HCT116 (cell line): ENCODE measurements at regions not wholly inside any gene's neighbourhood (a gene's known extent, or its start where the extent isn't known, plus 50 kb on each side); places are given as distances from the start of the nearest gene placed in this dataset.

Experiments used
- CBX3 ChIP-seq: IDR thresholded peaks from 2 replicates; pipeline ENCODE4 v1.6.1; 2012; ENCODE audit warnings: low read depth
- CEBPB ChIP-seq: IDR thresholded peaks from 2 replicates; pipeline ENCODE4 v1.6.1; 2012; ENCODE audit warnings: low read depth
- CTCF ChIP-seq, 3 experiments: fragments of 200-600 bp in 1 of 3; sonication (generic) in 1 of 3; IDR thresholded peaks in 2 of 3; conservative IDR thresholded peaks in 1 of 3; 2 replicates each; pipeline ENCODE4 v1.5.1; 2012 to 2017; ENCODE audit warnings: low read depth in 2 of 3, low read length in 2 of 3, antibody characterized with exemption in 1 of 3, borderline replicate concordance in 1 of 3, control low read depth in 1 of 3, mild to moderate bottlenecking in 1 of 3, mixed read lengths in 1 of 3, mixed run types in 1 of 3, moderate library complexity in 1 of 3; ENCODE audit not compliant: insufficient read depth in 1 of 3
- EGR1 ChIP-seq: IDR thresholded peaks from 2 replicates; pipeline ENCODE4 v1.6.1; 2012; ENCODE audit warnings: low read depth
- EZH2 ChIP-seq: fragments of 200-600 bp; sonication (generic); IDR thresholded peaks from 2 replicates; pipeline ENCODE4 v1.6.1; 2017; ENCODE audit warnings: antibody characterized with exemption, mixed run types
- FOSL1 ChIP-seq: IDR thresholded peaks from 2 replicates; pipeline ENCODE4 v1.6.1; 2012; ENCODE audit warnings: low read depth
- JUND ChIP-seq: IDR thresholded peaks from 2 replicates; pipeline ENCODE4 v1.6.1; 2012
- MAX ChIP-seq: IDR thresholded peaks from 2 replicates; pipeline ENCODE4 v1.6.1; 2012
- POLR2A ChIP-seq: IDR thresholded peaks from 2 replicates; pipeline ENCODE4 v1.7.0; 2011; ENCODE audit warnings: borderline replicate concordance; ENCODE audit not compliant: insufficient read depth, insufficient read length; ENCODE audit errors: extremely low read depth
- POLR2AphosphoS5 ChIP-seq: IDR thresholded peaks from 2 replicates; pipeline ENCODE4 v1.6.1; 2011; ENCODE audit warnings: mild to moderate bottlenecking, low read depth, low read length, moderate library complexity
- RAD21 ChIP-seq: IDR thresholded peaks from 2 replicates; pipeline ENCODE4 v1.6.1; 2012; ENCODE audit warnings: low read depth, mild to moderate bottlenecking
- ZNF274 ChIP-seq: fragments of 200-500 bp; sonication (Bioruptor generic); IDR thresholded peaks from 2 replicates; pipeline ENCODE4 v1.6.1; 2014; ENCODE audit warnings: mild to moderate bottlenecking, low read depth, low read length, inconsistent platforms
- TF ChIP-seq, protein P1 (sequence below): IDR thresholded peaks from 2 replicates; pipeline ENCODE4 v1.6.1; 2012
- TF ChIP-seq, protein P2 (sequence below): IDR thresholded peaks from 2 replicates; pipeline ENCODE4 v1.6.1; 2012; ENCODE audit warnings: low read depth

GRCh38 chr4:149988087-149988410 lies 90.2 kb upstream of the DCLK2 start:
- TF ChIP-seq FOSL1 (no peak), MAX (no peak), EZH2 (no peak), POLR2A (no peak), CTCF (IDR thresholded peaks at IDR 0.05 in 2 of 3, conservative IDR thresholded peaks at IDR 0.05 in 1 of 3; ENCODE audit: borderline replicate concordance in 1 of 3, insufficient read depth in 1 of 3, low read depth in 2 of 3, low read length in 2 of 3) (no peak), EGR1 (no peak), POLR2AphosphoS5 (no peak), JUND (no peak), ZNF274 (no peak), CEBPB (no peak), CBX3 (no peak), RAD21 (no peak)
- TF ChIP-seq, protein P1, sequence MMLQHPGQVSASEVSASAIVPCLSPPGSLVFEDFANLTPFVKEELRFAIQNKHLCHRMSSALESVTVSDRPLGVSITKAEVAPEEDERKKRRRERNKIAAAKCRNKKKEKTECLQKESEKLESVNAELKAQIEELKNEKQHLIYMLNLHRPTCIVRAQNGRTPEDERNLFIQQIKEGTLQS: no peak
- TF ChIP-seq, protein P2, sequence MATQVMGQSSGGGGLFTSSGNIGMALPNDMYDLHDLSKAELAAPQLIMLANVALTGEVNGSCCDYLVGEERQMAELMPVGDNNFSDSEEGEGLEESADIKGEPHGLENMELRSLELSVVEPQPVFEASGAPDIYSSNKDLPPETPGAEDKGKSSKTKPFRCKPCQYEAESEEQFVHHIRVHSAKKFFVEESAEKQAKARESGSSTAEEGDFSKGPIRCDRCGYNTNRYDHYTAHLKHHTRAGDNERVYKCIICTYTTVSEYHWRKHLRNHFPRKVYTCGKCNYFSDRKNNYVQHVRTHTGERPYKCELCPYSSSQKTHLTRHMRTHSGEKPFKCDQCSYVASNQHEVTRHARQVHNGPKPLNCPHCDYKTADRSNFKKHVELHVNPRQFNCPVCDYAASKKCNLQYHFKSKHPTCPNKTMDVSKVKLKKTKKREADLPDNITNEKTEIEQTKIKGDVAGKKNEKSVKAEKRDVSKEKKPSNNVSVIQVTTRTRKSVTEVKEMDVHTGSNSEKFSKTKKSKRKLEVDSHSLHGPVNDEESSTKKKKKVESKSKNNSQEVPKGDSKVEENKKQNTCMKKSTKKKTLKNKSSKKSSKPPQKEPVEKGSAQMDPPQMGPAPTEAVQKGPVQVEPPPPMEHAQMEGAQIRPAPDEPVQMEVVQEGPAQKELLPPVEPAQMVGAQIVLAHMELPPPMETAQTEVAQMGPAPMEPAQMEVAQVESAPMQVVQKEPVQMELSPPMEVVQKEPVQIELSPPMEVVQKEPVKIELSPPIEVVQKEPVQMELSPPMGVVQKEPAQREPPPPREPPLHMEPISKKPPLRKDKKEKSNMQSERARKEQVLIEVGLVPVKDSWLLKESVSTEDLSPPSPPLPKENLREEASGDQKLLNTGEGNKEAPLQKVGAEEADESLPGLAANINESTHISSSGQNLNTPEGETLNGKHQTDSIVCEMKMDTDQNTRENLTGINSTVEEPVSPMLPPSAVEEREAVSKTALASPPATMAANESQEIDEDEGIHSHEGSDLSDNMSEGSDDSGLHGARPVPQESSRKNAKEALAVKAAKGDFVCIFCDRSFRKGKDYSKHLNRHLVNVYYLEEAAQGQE: no peak
